HepG2 (cell line): ENCODE measurements at regions not wholly inside any gene's neighbourhood (a gene's known extent, or its start where the extent isn't known, plus 50 kb on each side); places are given as distances from the start of the nearest gene placed in this dataset.

Experiments
- ATAC-seq: fragments of 200-7000 bp; cut with Tn5 transposase; 3 replicates; pipeline ENCODE4 v1.9.1; 2020; ENCODE audit warnings: mild to moderate bottlenecking, moderate library complexity
- BruUV-seq: library from RNA; stranded (reverse); fragments of 400-500 nt; replicated peaks from 2 replicates; lab custom pipeline; 2021; lab: Mats Ljungman, UMichigan
- CTCF ChIA-PET: fragments of 300-600 bp; formaldehyde crosslinking; extraction: SDS; loops from one replicate; lab custom pipeline; 2021; ENCODE audit warnings: low total read pairs, inconsistent platforms, low intra/inter-chr PET ratio; lab: Yijun Ruan, JAX
- POLR2A ChIA-PET: fragments of 350-600 bp; sonication (Branson Sonifier 250); formaldehyde crosslinking; loops from one replicate; lab custom pipeline; 2020; ENCODE audit warnings: antibody characterized with exemption, inconsistent platforms; lab: Yijun Ruan, JAX
- DNase-seq: peaks from one replicate; pipeline ENCODE4 v3.0.0-alpha.2; 2015; ENCODE audit warnings: low spot score
- FAIRE-seq: peaks from 3 replicates; lab custom pipeline; 2011; peaks lifted over from hg19 to GRCh38; lab: Jason Lieb, UNC
- H2AFZ ChIP-seq: one replicate; pipeline ENCODE4 v1.6.1; 2011; ENCODE audit warnings: low read length, inconsistent platforms
- H3K27ac ChIP-seq: fragments of 300-600 bp; 3 replicates; pipeline ENCODE4 v1.8.0; 2011; ENCODE audit warnings: mixed run types, mild to moderate bottlenecking, mixed read lengths, low read length, inconsistent platforms; ENCODE audit not compliant: insufficient read depth; ENCODE audit errors: extremely low read length
- H3K27me3 ChIP-seq, 2 experiments: fragments of 200-600 bp in 1 of 2; 2 replicates in 1 of 2; 3 replicates in 1 of 2; pipeline versions ENCODE4 v1.6.0 to v1.8.0; 2011; ENCODE audit warnings: low read length in 2 of 2, mild to moderate bottlenecking in 2 of 2, moderate library complexity in 2 of 2, inconsistent platforms in 1 of 2; ENCODE audit not compliant: insufficient read depth in 2 of 2, control insufficient read depth in 1 of 2
- H3K36me3 ChIP-seq, 2 experiments: fragments of 200-600 bp in 1 of 2; replicated peaks in 1 of 2; 2 replicates in 1 of 2; 3 replicates in 1 of 2; pipeline versions ENCODE4 v1.5.1 to v1.8.0; 2011; ENCODE audit warnings: low read length in 2 of 2, inconsistent platforms in 1 of 2; ENCODE audit not compliant: insufficient read depth in 2 of 2, control insufficient read depth in 1 of 2
- H3K4me1 ChIP-seq: 2 replicates; pipeline ENCODE4 v1.5.1; 2012; ENCODE audit warnings: low read length, inconsistent platforms; ENCODE audit not compliant: insufficient read depth
- H3K4me2 ChIP-seq: 2 replicates; pipeline ENCODE4 v1.6.0; 2011; ENCODE audit warnings: low read depth, low read length, inconsistent platforms
- H3K4me3 ChIP-seq, 3 experiments: fragments of 200-600 bp in 1 of 3; sonication (generic), shearing (Covaris generic) in 1 of 3; replicated peaks in 1 of 3; 2 replicates each; pipeline ENCODE4 v1.5.1; 2011 to 2016; ENCODE audit warnings: low read length in 3 of 3, inconsistent platforms in 2 of 3, low read depth in 2 of 3, mild to moderate bottlenecking in 2 of 3, control low read depth in 1 of 3, mixed read lengths in 1 of 3; ENCODE audit not compliant: insufficient read depth in 1 of 3
- H3K79me2 ChIP-seq: one replicate; pipeline ENCODE4 v1.6.1; 2011; ENCODE audit warnings: low read length, inconsistent platforms; ENCODE audit not compliant: insufficient read depth
- H3K9ac ChIP-seq: 2 replicates; pipeline ENCODE4 v1.6.0; 2011; ENCODE audit warnings: mild to moderate bottlenecking, low read depth, low read length, inconsistent platforms; ENCODE audit not compliant: insufficient read depth
- H3K9me3 ChIP-seq: 2 replicates; pipeline ENCODE4 v1.5.1; 2012; ENCODE audit warnings: mild to moderate bottlenecking, low read length
- H4K20me1 ChIP-seq: 2 replicates; pipeline ENCODE4 v1.6.0; 2011; ENCODE audit warnings: inconsistent platforms, mild to moderate bottlenecking, low read length, moderate library complexity; ENCODE audit not compliant: insufficient read depth
- ZNF710 ChIP-seq: sonication (generic); formaldehyde crosslinking; IDR thresholded peaks from 2 replicates; pipeline ENCODE4 v1.5.0; 2020; ENCODE audit warnings: mild to moderate bottlenecking, missing genetic modification reagents, borderline replicate concordance
- WGBS: methylation state at CpG from one replicate; pipeline ENCODE4 v1.1.6; 2017; ENCODE audit warnings: low lambda C conversion rate; 5-methylcytosine and 5-hydroxymethylcytosine counted together
- in situ Hi-C: cut with HindIII; loops from 2 replicates; pipeline ENCODE4 v1.10.0; 2017; ENCODE audit warnings: low pct_unique_long_range_greater_than_20kb; ENCODE audit not compliant: extremely low pct_ligation_motif_present
- intact Hi-C: fragments of 100-400 bp; cut with micrococcal nuclease; formaldehyde crosslinking; loops from one replicate; pipeline ENCODE4 v1.10.0; 2022; ENCODE audit not compliant: unreplicated experiment
- TF ChIP-seq, protein P1 (sequence below): sonication (generic); formaldehyde crosslinking; IDR thresholded peaks from 2 replicates; pipeline ENCODE4 v1.5.0; 2020; ENCODE audit warnings: mild to moderate bottlenecking, missing genetic modification reagents, moderate library complexity

DNA sequence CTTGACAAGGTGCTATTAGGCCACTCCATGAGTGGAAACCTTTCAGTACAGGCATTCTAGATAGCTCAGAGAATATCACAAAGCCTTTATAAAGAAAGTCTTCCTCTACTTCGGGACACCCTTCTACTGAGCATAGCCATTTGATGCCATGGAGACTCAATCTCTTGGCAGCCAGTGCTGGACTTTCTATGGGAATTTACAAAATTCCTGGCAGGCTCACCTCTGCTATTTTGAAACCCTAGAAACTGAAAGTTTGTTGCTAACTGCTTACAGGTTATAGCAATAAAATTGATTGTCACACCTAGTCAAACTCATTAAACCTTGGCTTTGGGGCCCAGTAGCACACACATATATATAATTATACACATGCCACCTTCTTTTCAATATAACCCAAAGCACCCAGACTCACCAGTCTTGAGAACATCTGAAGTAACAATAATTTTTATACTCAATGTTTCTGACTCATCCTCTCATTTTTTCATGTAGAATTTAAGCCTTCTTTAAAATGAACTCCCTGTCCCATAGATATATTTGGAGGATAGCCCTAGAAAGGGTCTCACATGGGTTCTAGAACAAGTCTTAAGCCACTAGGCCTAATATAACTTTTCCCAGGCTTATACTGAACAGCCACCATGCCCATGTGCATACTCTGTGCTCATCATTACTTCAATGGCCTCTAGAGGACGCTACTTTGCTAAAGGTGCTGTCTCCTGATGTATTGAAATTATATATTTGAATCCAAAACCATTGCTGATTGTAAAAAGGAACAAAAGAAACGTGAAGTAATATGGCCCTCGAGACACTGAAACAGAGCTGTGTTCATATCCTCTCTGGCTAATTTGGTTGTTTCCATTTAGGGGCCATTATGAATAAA, 368.1 kb upstream of the MARCKS start:
- no peak for ATAC-seq

More for the DNA sequence above, 368.1 kb upstream of the MARCKS start:
- no peaks in the 10 kb centered on the region for H3K79me2 ChIP-seq
- H3K9me3 ChIP-seq = no peaks in the 10 kb centered on the region
- H3K27me3 ChIP-seq = no peaks in the 10 kb centered on the region
- in situ Hi-C loops (no loop called here), intact Hi-C loops (no loop called here)
- no peak overlapping the region for H3K9ac ChIP-seq
- TF ChIP-seq, protein P1, sequence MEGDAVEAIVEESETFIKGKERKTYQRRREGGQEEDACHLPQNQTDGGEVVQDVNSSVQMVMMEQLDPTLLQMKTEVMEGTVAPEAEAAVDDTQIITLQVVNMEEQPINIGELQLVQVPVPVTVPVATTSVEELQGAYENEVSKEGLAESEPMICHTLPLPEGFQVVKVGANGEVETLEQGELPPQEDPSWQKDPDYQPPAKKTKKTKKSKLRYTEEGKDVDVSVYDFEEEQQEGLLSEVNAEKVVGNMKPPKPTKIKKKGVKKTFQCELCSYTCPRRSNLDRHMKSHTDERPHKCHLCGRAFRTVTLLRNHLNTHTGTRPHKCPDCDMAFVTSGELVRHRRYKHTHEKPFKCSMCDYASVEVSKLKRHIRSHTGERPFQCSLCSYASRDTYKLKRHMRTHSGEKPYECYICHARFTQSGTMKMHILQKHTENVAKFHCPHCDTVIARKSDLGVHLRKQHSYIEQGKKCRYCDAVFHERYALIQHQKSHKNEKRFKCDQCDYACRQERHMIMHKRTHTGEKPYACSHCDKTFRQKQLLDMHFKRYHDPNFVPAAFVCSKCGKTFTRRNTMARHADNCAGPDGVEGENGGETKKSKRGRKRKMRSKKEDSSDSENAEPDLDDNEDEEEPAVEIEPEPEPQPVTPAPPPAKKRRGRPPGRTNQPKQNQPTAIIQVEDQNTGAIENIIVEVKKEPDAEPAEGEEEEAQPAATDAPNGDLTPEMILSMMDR (CRISPR knock-in tag) = peak; percentile 19; the same call in 1 of the 2 replicates
- no peak for TF ChIP-seq ZNF710
- CTCF ChIA-PET = no interaction called here
- no TSS peak for BruUV-seq
- H3K4me2 ChIP-seq = no peak overlapping the region
- no peak overlapping the region for H3K4me3 ChIP-seq
- H4K20me1 ChIP-seq = no peaks in the 10 kb centered on the region
- DNase-seq (no peak), FAIRE-seq (no peak)
- H2AFZ ChIP-seq = no peak overlapping the region
- no peaks in the 10 kb centered on the region for H3K36me3 ChIP-seq
- POLR2A ChIA-PET = interaction anchor here (1.7 kb wide), 1 partner anchor 370 kb away, joined by 5 read pairs; no protein-coding TSS in a partner anchor
- 31% methylated on average over 4 of the region's 4 CpGs for WGBS
- H3K4me1 ChIP-seq = peaks cover 6% of the 10 kb centered on the region; the same call in 1 of the 2 replicates
- no peak overlapping the region for H3K27ac ChIP-seq
